ENCODE measurements at regions not wholly inside any gene's neighbourhood (a gene's known extent, or its start where the extent isn't known, plus 50 kb on each side); places are given as distances from the start of the nearest gene placed in this dataset.

GRCh38 chr3:1501406-1502115 lies 408.7 kb downstream of the CNTN6 start:
- Mint-ChIP-seq H3K9me3 (peaks cover 2% of the 10 kb centered on the region), H3K4me3 (no peak overlapping the region), H3K27me3 (no peaks in the 10 kb centered on the region), H3K4me1 (ENCODE audit: low read depth) (no peaks in the 10 kb centered on the region), H3K36me3 (ENCODE audit: low read depth) (no peaks in the 10 kb centered on the region), H3K27ac (no peak overlapping the region)
- ChIA-PET POLR2A (no interaction called here), CTCF (no interaction called here)
- Histone ChIP-seq H3K4me3 (ENCODE audit: low read length) (no peak overlapping the region), H3K9me3 (ENCODE audit: control insufficient read depth in 1 of 2, insufficient read depth in 1 of 2, low read length in 2 of 2) (no peaks in the 10 kb centered on the region), H3K36me3 (ENCODE audit: insufficient read depth, low read length) (no peaks in the 10 kb centered on the region), H3K4me1 (ENCODE audit: insufficient read depth, low read length) (no peaks in the 10 kb centered on the region), H3K27ac (ENCODE audit: low read depth in 1 of 2, low read length in 2 of 2) (no peak overlapping the region), H3K27me3 (ENCODE audit: control insufficient read depth in 1 of 2, insufficient read depth in 2 of 2, low read length in 2 of 2) (no peaks in the 10 kb centered on the region)
- TF ChIP-seq, protein P1, sequence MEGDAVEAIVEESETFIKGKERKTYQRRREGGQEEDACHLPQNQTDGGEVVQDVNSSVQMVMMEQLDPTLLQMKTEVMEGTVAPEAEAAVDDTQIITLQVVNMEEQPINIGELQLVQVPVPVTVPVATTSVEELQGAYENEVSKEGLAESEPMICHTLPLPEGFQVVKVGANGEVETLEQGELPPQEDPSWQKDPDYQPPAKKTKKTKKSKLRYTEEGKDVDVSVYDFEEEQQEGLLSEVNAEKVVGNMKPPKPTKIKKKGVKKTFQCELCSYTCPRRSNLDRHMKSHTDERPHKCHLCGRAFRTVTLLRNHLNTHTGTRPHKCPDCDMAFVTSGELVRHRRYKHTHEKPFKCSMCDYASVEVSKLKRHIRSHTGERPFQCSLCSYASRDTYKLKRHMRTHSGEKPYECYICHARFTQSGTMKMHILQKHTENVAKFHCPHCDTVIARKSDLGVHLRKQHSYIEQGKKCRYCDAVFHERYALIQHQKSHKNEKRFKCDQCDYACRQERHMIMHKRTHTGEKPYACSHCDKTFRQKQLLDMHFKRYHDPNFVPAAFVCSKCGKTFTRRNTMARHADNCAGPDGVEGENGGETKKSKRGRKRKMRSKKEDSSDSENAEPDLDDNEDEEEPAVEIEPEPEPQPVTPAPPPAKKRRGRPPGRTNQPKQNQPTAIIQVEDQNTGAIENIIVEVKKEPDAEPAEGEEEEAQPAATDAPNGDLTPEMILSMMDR (IDR thresholded peaks at IDR 0.05), result no peak
- intact Hi-C loops (cut with DNase I, micrococcal nuclease), result no loop called here
- ATAC-seq (ENCODE audit: poor library complexity) (no peak), DNase-seq (no peak)

DNA sequence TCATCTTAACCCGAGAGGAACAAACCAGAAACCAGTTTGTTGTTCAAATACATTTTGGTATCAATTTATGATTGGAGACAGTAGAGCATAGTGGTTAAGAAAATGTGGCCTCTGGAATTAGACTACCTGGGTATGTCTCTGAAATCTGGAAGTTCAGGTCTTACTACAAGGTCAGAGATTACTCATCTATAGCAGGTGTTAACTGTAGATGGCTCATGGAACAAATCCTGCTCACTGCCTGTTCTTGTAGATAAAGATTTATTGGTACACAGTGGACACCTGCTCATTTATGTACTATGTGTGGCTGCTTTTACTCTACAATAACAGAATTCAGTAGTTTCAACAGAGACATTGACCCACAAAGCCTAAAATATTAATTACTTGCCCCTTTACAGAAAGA lies 413.3 kb downstream of the CNTN6 start:
- DNase-seq, result no peak
- no peak overlapping the region for H3K27ac ChIP-seq (ENCODE audit: low read depth in 1 of 2, low read length in 2 of 2)
- ATAC-seq (ENCODE audit: poor library complexity), result no peak
- Mint-ChIP-seq H3K27me3 (no peaks in the 10 kb centered on the region), H3K4me3 (no peak overlapping the region), H3K27ac (no peak overlapping the region), H3K9me3 (no peaks in the 10 kb centered on the region), H3K36me3 (ENCODE audit: low read depth) (no peaks in the 10 kb centered on the region), H3K4me1 (ENCODE audit: low read depth) (no peaks in the 10 kb centered on the region)
- H3K4me3 ChIP-seq (ENCODE audit: low read length), result no peak overlapping the region
- ChIA-PET POLR2A (no interaction called here), CTCF (no interaction called here)
- H3K36me3 ChIP-seq (ENCODE audit: insufficient read depth, low read length), result no peaks in the 10 kb centered on the region
- H3K4me1 ChIP-seq (ENCODE audit: insufficient read depth, low read length), result no peaks in the 10 kb centered on the region
- H3K27me3 ChIP-seq (ENCODE audit: control insufficient read depth in 1 of 2, insufficient read depth in 2 of 2, low read length in 2 of 2), result no peaks in the 10 kb centered on the region
- TF ChIP-seq, protein P1 (IDR thresholded peaks at IDR 0.05), result no peak
- intact Hi-C loops (cut with DNase I, micrococcal nuclease), result no loop called here
- H3K9me3 ChIP-seq (ENCODE audit: control insufficient read depth in 1 of 2, insufficient read depth in 1 of 2, low read length in 2 of 2), result no peaks in the 10 kb centered on the region

DNA sequence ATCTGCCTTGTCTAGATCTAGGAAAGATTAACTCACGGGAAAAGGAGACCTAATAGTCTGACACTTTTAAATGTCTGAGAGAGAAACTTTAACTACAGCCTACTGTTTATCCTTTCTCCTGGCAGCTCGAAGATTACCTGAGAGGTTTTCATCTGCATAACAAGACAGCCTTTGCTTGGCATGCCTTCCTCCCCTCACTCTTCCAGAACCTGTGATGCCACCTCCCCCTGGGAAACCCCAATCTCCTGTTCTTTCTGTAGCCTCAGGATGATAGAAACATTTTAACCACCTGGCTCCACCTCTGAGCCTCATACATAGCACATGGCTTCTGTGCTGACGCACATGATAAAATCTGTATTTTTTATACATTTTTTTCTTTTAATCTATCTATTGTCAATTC lies 420.8 kb downstream of the CNTN6 start:
- no peak for ATAC-seq (ENCODE audit: poor library complexity)
- no peak for DNase-seq
- no peaks in the 10 kb centered on the region for H3K27me3 ChIP-seq (ENCODE audit: control insufficient read depth in 1 of 2, insufficient read depth in 2 of 2, low read length in 2 of 2)
- H3K9me3 ChIP-seq (ENCODE audit: control insufficient read depth in 1 of 2, insufficient read depth in 1 of 2, low read length in 2 of 2), result no peaks in the 10 kb centered on the region
- no peak overlapping the region for H3K4me3 ChIP-seq (ENCODE audit: low read length)
- Mint-ChIP-seq H3K4me1 (ENCODE audit: low read depth) (no peaks in the 10 kb centered on the region), H3K9me3 (peaks cover 3% of the 10 kb centered on the region), H3K27ac (no peak overlapping the region), H3K36me3 (ENCODE audit: low read depth) (no peaks in the 10 kb centered on the region), H3K4me3 (no peak overlapping the region), H3K27me3 (no peaks in the 10 kb centered on the region)
- ChIA-PET CTCF (no interaction called here), POLR2A (no interaction called here)
- no peaks in the 10 kb centered on the region for H3K36me3 ChIP-seq (ENCODE audit: insufficient read depth, low read length)
- TF ChIP-seq, protein P1 (IDR thresholded peaks at IDR 0.05), result no peak
- intact Hi-C loops (cut with DNase I, micrococcal nuclease), result no loop called here
- no peak overlapping the region for H3K27ac ChIP-seq (ENCODE audit: low read depth in 1 of 2, low read length in 2 of 2)
- no peaks in the 10 kb centered on the region for H3K4me1 ChIP-seq (ENCODE audit: insufficient read depth, low read length)

Measured in CD4-positive, alpha-beta T cell (primary cell).